Ovary (tissue), 7 donors: ENCODE measurements at regions not wholly inside any gene's neighbourhood (a gene's known extent, or its start where the extent isn't known, plus 50 kb on each side); places are given as distances from the start of the nearest gene placed in this dataset.

Experiments used
- DNase-seq, 5 donors: peaks; one replicate each; pipeline ENCODE4 v3.0.0-alpha.2; 2019 to 2020
- H3K27ac ChIP-seq, 2 donors: fragments of 200-600 bp; one replicate each; pipeline versions ENCODE4 v1.5.1 to v1.8.0; 2019 to 2022
- H3K27me3 ChIP-seq: fragments of 200-600 bp; one replicate; pipeline ENCODE4 v1.8.0; 2022
- H3K36me3 ChIP-seq: fragments of 200-600 bp; sonication (generic); one replicate; pipeline ENCODE4 v1.5.1; 2019
- H3K4me1 ChIP-seq: one replicate; pipeline ENCODE4 v1.8.1; 2013; ENCODE audit warnings: mild to moderate bottlenecking, moderate library complexity; ENCODE audit not compliant: insufficient read depth
- H3K4me3 ChIP-seq: fragments of 200-600 bp; sonication (generic); one replicate; pipeline ENCODE4 v1.5.1; 2017
- H3K9me3 ChIP-seq, 2 donors: fragments of 200-600 bp in 1 of 2; sonication (generic) in 1 of 2; one replicate each; pipeline versions ENCODE4 v1.5.1 to v1.8.1; 2013 to 2019; ENCODE audit warnings: mild to moderate bottlenecking in 1 of 2, moderate library complexity in 1 of 2
- EP300 ChIP-seq: sonication (generic); formaldehyde crosslinking; IDR thresholded peaks from one replicate; pipeline ENCODE4 v1.6.1; 2017; ENCODE audit warnings: antibody characterized with exemption
- POLR2A ChIP-seq: fragments of 450-650 bp; IDR thresholded peaks from one replicate; pipeline ENCODE4 v1.6.1; 2017; ENCODE audit warnings: antibody characterized with exemption, mild to moderate bottlenecking, moderate library complexity
- WGBS, 3 donors: extraction: QIAGEN DNeasy Blood & Tissue Kit in 1 of 3; methylation state at CpG; one replicate each; pipeline versions ENCODE4 v1.1.5 to v1.1.7; 2013 to 2017; 5-methylcytosine and 5-hydroxymethylcytosine counted together
- intact Hi-C, 4 donors: fragments of 100-400 bp; cut with DNase I; formaldehyde crosslinking; loops; one replicate each; pipeline versions ENCODE4 v1.11.0 to v1.15.1; 2022 to 2023
- TF ChIP-seq, protein P1 (sequence below), 3 donors: fragments of 450-650 bp in 2 of 3; fragments of 200-600 bp in 1 of 3; IDR thresholded peaks; one replicate each; pipeline versions ENCODE4 v1.5.1 to v1.8.0; 2016 to 2022; ENCODE audit warnings: antibody characterized with exemption in 3 of 3, mild to moderate bottlenecking in 1 of 3
- donor health status: DM: no; HTN: no; CAD: no; lungs with moderate emphysema.
- donor health status: DM: no; HTN: no; CAD: no.
- donor health status: Bipolar disorder and iron deficiency.
- donor health status: DM: no; HTN: no; CAD: no.
- donor health status: DM: yes; HTN: yes; CAD: no.

DNA sequence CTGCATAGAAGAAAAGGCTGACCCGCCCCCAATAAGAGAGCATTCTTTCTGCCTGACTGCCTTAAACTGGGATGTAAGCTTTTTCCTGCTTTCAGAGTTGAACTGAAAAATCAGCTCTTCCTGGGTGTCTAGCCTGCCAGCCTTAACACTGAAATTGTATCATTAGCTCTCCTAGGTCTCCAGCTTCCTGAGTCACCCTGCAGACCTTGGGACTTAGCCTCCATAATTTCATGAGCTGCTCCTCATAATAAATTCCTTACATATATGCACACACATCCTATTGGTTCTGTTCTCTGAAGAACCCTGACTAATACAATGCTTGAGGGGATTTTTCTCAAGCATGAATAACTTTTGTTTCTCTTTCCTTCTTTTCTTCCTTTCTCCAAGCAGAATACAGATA, 76.4 kb upstream of the FAR2 start:
- intact Hi-C loops = no loop called here
- WGBS, 3 donors = 58 to 89% (median 73%) methylated on average over 1 of the region's 1 CpG
- no peaks in the 10 kb centered on the region for H3K9me3 ChIP-seq

DNA sequence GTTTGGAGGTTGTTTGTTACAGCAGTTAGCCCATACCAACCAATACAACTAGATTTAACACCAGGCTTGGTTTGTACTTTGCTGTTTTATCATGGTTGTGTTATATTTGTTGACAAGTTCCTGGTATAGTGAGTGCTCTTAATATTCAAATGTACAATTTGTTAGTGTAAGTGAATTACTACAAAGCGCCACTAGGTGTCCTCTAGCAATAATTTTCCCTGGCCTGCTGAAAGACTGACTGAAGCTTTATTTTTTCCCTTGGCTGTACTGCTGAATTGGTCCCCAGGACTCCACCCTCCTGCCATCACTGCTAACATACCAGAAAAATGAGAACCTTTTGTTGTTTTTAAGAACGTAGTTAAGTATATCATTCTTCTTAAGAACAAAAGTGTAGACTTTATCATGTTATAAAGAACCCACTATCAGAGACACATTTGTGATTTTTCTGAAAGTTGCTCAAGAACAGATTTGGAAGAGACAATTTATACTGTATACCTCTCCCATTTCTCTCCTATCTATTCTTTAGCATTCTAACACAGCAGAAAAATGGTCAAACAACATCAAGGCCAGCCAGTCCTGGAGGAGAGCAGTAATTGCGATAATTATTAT, 75.3 kb upstream of the FAR2 start:
- WGBS, 3 donors = 32 to 38% (median 34%) methylated on average over 3 of the region's 3 CpGs
- TF ChIP-seq EP300 (no peak), POLR2A (no peak)
- TF ChIP-seq, protein P1, sequence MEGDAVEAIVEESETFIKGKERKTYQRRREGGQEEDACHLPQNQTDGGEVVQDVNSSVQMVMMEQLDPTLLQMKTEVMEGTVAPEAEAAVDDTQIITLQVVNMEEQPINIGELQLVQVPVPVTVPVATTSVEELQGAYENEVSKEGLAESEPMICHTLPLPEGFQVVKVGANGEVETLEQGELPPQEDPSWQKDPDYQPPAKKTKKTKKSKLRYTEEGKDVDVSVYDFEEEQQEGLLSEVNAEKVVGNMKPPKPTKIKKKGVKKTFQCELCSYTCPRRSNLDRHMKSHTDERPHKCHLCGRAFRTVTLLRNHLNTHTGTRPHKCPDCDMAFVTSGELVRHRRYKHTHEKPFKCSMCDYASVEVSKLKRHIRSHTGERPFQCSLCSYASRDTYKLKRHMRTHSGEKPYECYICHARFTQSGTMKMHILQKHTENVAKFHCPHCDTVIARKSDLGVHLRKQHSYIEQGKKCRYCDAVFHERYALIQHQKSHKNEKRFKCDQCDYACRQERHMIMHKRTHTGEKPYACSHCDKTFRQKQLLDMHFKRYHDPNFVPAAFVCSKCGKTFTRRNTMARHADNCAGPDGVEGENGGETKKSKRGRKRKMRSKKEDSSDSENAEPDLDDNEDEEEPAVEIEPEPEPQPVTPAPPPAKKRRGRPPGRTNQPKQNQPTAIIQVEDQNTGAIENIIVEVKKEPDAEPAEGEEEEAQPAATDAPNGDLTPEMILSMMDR (IDR thresholded peaks at IDR 0.05) = no peak
- intact Hi-C loops = no loop called here

More for the DNA sequence above, 76.4 kb upstream of the FAR2 start:
- Histone ChIP-seq H3K36me3 (no peaks in the 10 kb centered on the region), H3K27me3 (no peaks in the 10 kb centered on the region), H3K27ac (no peak overlapping the region), H3K4me3 (no peak overlapping the region), H3K4me1 (no peaks in the 10 kb centered on the region)
- TF ChIP-seq EP300 (no peak), POLR2A (no peak)
- TF ChIP-seq, protein P1 (IDR thresholded peaks at IDR 0.05) = no peak
- DNase-seq = no peak

DNA sequence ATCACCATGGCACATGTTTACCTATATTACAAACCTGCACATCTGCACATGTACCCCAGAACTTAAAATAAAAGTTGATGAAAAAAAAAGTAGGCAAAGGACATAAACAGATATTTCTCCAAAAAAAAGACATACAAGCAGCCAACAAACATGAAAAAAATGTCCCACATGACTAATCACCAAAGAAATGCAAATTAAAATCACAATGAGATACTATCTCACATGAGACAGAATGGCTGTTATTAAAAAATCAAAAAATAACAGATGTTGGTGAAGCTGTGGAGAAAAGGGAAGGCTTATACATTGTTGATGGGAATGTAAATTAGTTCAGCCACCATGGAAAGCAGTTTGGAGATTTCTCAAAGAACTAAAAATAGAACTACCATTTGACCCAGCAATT, 68.0 kb upstream of the FAR2 start:
- DNase-seq = no peak
- Histone ChIP-seq H3K4me3 (no peak overlapping the region), H3K36me3 (no peaks in the 10 kb centered on the region), H3K4me1 (no peaks in the 10 kb centered on the region), H3K27ac (no peak overlapping the region), H3K9me3 (no peaks in the 10 kb centered on the region), H3K27me3 (no peaks in the 10 kb centered on the region)
- TF ChIP-seq EP300 (no peak), POLR2A (no peak)
- TF ChIP-seq, protein P1 (IDR thresholded peaks at IDR 0.05) = no peak
- intact Hi-C loops = no loop called here

More for the DNA sequence above, 75.3 kb upstream of the FAR2 start:
- Histone ChIP-seq H3K27me3 (no peaks in the 10 kb centered on the region), H3K4me3 (no peak overlapping the region), H3K27ac (no peak overlapping the region), H3K36me3 (no peaks in the 10 kb centered on the region), H3K9me3 (no peaks in the 10 kb centered on the region), H3K4me1 (no peaks in the 10 kb centered on the region)
- DNase-seq = no peak

DNA sequence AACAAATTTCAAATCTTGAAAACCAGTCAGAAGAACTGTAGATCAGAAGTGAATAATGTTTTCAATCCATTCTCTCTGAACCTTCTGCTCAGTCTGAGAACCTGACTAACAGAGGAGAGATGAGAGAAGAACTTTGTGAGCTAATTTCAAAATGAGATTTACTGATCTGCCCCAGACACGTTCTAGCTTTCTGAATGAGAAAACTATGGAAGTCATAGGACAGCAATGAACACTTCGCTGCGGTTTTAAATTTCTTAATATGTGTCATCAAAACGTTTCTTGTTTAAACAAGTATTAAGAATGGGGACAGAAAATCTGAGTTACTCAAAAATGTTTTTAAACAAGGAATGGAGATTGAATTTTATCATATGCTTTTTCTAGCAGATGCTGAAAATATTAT, 66.6 kb upstream of the FAR2 start:
- Histone ChIP-seq H3K9me3 (no peaks in the 10 kb centered on the region), H3K4me3 (no peak overlapping the region), H3K36me3 (no peaks in the 10 kb centered on the region), H3K4me1 (no peaks in the 10 kb centered on the region), H3K27me3 (no peaks in the 10 kb centered on the region), H3K27ac (no peak overlapping the region)
- intact Hi-C loops = no loop called here
- 19 to 31% (median 24%) methylated on average over 4 of the region's 4 CpGs for WGBS, 3 donors
- TF ChIP-seq POLR2A (no peak), EP300 (no peak)
- TF ChIP-seq, protein P1 (IDR thresholded peaks at IDR 0.05) = no peak
- no peak for DNase-seq
